Upper lobe of left lung (tissue), 6 donors: ENCODE measurements at regions not wholly inside any gene's neighbourhood (a gene's known extent, or its start where the extent isn't known, plus 50 kb on each side); places are given as distances from the start of the nearest gene placed in this dataset.

Source experiments
- ATAC-seq, 2 donors: fragments of 200-7000 bp; cut with Tn5 transposase; one replicate each; pipeline ENCODE4 v1.9.1; 2022; ENCODE audit warnings: mild to moderate bottlenecking in 2 of 2, moderate library complexity in 2 of 2; ENCODE audit not compliant: low FRiP score in 2 of 2
- DNase-seq, 2 donors: peaks; one replicate each; pipeline ENCODE4 v3.0.0-alpha.2; 2019 to 2020
- H3K27ac ChIP-seq, 4 donors: fragments of 200-600 bp; sonication (generic); one replicate each; pipeline ENCODE4 v1.5.1; 2016 to 2019
- H3K27me3 ChIP-seq, 4 donors: fragments of 200-600 bp; sonication (generic); one replicate each; pipeline ENCODE4 v1.5.1; 2017 to 2019
- H3K36me3 ChIP-seq, 4 donors: fragments of 200-600 bp; sonication (generic); one replicate each; pipeline ENCODE4 v1.5.1; 2016 to 2019
- H3K4me1 ChIP-seq, 4 donors: fragments of 200-600 bp; sonication (generic); one replicate each; pipeline ENCODE4 v1.5.1; 2018 to 2019
- H3K4me3 ChIP-seq, 4 donors: fragments of 200-600 bp; sonication (generic); one replicate each; pipeline ENCODE4 v1.5.1; 2017 to 2019; ENCODE audit warnings: mild to moderate bottlenecking in 2 of 4, moderate library complexity in 1 of 4
- H3K9me3 ChIP-seq, 4 donors: fragments of 200-600 bp; sonication (generic); one replicate each; pipeline ENCODE4 v1.5.1; 2018 to 2019
- CTCF ChIP-seq, 6 experiments: fragments of 450-650 bp in 4 of 6; fragments of 200-600 bp in 2 of 6; sonication (generic) in 2 of 6; IDR thresholded peaks; one replicate each; pipeline ENCODE4 v1.5.1; 2016 to 2019; ENCODE audit warnings: antibody characterized with exemption in 6 of 6
- EP300 ChIP-seq, 4 donors: sonication (generic); formaldehyde crosslinking; IDR thresholded peaks; one replicate each; pipeline ENCODE4 v1.5.1; 2017; ENCODE audit warnings: antibody characterized with exemption in 4 of 4, control low read depth in 2 of 4
- POLR2A ChIP-seq, 4 donors: fragments of 450-650 bp; IDR thresholded peaks; one replicate each; pipeline ENCODE4 v1.5.1; 2016 to 2017; ENCODE audit warnings: antibody characterized with exemption in 4 of 4, mild to moderate bottlenecking in 2 of 4
- POLR2AphosphoS5 ChIP-seq, 2 donors: sonication (generic); formaldehyde crosslinking; IDR thresholded peaks; one replicate each; pipeline ENCODE4 v1.5.1; 2017; ENCODE audit warnings: antibody characterized with exemption in 2 of 2
- WGBS, 2 donors: methylation state at CpG; one replicate each; pipeline ENCODE4 v1.1.5; 2017 to 2018; 5-methylcytosine and 5-hydroxymethylcytosine counted together
- donor health status: DM: no; HTN: no; CAD: no; lungs with moderate emphysema.
- donor health status: DM: no; HTN: yes; CAD: no; lungs with severe emphysema.

DNA sequence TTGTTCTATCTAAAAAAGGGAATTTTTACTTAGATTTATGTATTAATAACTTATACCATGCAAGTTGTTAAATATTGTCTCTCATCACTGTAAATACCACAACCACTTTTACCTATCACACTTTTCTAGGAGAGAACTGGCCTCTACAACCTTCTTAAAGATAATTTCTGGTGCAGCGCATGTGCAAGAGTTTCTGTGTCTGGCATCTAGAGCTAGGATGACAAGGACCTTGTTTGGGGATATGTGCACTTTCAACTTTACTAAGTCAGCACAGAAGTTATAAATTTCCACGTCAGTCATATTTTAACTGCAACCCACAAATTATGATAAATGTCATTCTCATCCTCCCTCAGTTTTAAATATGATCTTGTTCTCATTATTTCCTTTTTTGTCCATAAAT is 156.9 kb upstream of the ADCY1 start:
- no peaks in the 10 kb centered on the region for H3K27me3 ChIP-seq
- H3K27ac ChIP-seq = no peak overlapping the region
- TF ChIP-seq POLR2A (IDR thresholded peaks at IDR 0.05) = no peak
- TF ChIP-seq POLR2AphosphoS5 (IDR thresholded peaks at IDR 0.05) = no peak
- no peak for TF ChIP-seq EP300 (IDR thresholded peaks at IDR 0.05)
- TF ChIP-seq CTCF (IDR thresholded peaks at IDR 0.05) = no peak
- H3K4me3 ChIP-seq = no peak overlapping the region
- ATAC-seq (no peak), DNase-seq (no peak)
- no peaks in the 10 kb centered on the region for H3K9me3 ChIP-seq
- H3K36me3 ChIP-seq = no peaks in the 10 kb centered on the region
- no peaks in the 10 kb centered on the region for H3K4me1 ChIP-seq
- WGBS, 2 donors = 67 to 73% methylated on average over 2 of the region's 2 CpGs

GRCh38 chr7:45417735-45418134 is 156.4 kb upstream of the ADCY1 start:
- no peak overlapping the region for H3K27ac ChIP-seq
- H3K27me3 ChIP-seq = no peaks in the 10 kb centered on the region
- H3K4me1 ChIP-seq = no peaks in the 10 kb centered on the region
- no peak overlapping the region for H3K4me3 ChIP-seq
- DNase-seq (no peak), ATAC-seq (no peak)
- H3K9me3 ChIP-seq = no peaks in the 10 kb centered on the region
- TF ChIP-seq CTCF (IDR thresholded peaks at IDR 0.05) (no peak), POLR2AphosphoS5 (IDR thresholded peaks at IDR 0.05) (no peak), EP300 (IDR thresholded peaks at IDR 0.05) (no peak), POLR2A (IDR thresholded peaks at IDR 0.05) (no peak)
- H3K36me3 ChIP-seq = no peaks in the 10 kb centered on the region
- WGBS, 2 donors = 90 to 91% methylated on average over 3 of the region's 3 CpGs

- Histone ChIP-seq H3K27ac (no peak overlapping the region), H3K36me3 (no peaks in the 10 kb centered on the region), H3K27me3 (no peaks in the 10 kb centered on the region), H3K4me3 (no peak overlapping the region), H3K4me1 (no peaks in the 10 kb centered on the region), H3K9me3 (no peaks in the 10 kb centered on the region)
- no peak for DNase-seq
- TF ChIP-seq CTCF (IDR thresholded peaks at IDR 0.05) (no peak), POLR2AphosphoS5 (IDR thresholded peaks at IDR 0.05) (no peak), POLR2A (IDR thresholded peaks at IDR 0.05) (no peak), EP300 (IDR thresholded peaks at IDR 0.05) (no peak)
- ATAC-seq = no peak
- WGBS, 2 donors = 50 to 55% methylated on average over 3 of the region's 3 CpGs
Observed at GRCh38 chr7:45420843-45421495, 153.2 kb upstream of the ADCY1 start.

DNA sequence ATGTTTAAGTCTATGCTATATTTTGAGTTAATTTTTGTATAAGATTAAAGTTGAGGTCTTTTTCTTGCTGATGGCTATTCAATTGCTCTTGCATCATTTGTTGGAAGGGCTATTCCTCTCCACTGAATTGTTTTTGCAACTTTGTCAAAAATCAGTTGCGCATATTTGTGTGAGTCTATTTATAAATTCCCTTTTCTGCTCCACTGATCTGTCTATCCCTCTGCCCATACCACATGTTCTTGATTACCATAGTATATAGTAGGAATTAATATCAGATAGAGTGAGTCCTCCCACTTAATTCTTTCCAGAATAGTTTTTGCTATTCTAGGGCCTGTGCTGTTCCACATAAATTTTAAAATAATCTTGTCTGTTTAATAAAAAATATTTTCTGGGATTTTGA is 152.4 kb upstream of the ADCY1 start:
- 81 to 88% methylated on average over 1 of the region's 1 CpG for WGBS, 2 donors
- no peaks in the 10 kb centered on the region for H3K27me3 ChIP-seq
- no peak overlapping the region for H3K27ac ChIP-seq
- DNase-seq (no peak), ATAC-seq (no peak)
- H3K4me1 ChIP-seq = no peaks in the 10 kb centered on the region
- H3K9me3 ChIP-seq = no peaks in the 10 kb centered on the region
- no peak for TF ChIP-seq CTCF (IDR thresholded peaks at IDR 0.05)
- no peak for TF ChIP-seq POLR2AphosphoS5 (IDR thresholded peaks at IDR 0.05)
- TF ChIP-seq EP300 (IDR thresholded peaks at IDR 0.05) = no peak
- TF ChIP-seq POLR2A (IDR thresholded peaks at IDR 0.05) = no peak
- no peak overlapping the region for H3K4me3 ChIP-seq
- no peaks in the 10 kb centered on the region for H3K36me3 ChIP-seq

- no peak for TF ChIP-seq POLR2A (IDR thresholded peaks at IDR 0.05)
- no peak for TF ChIP-seq EP300 (IDR thresholded peaks at IDR 0.05)
- TF ChIP-seq CTCF (IDR thresholded peaks at IDR 0.05) = no peak
- TF ChIP-seq POLR2AphosphoS5 (IDR thresholded peaks at IDR 0.05) = no peak
- H3K4me1 ChIP-seq = no peaks in the 10 kb centered on the region
- no peaks in the 10 kb centered on the region for H3K9me3 ChIP-seq
- no peak overlapping the region for H3K27ac ChIP-seq
- DNase-seq (no peak), ATAC-seq (no peak)
- 85 to 91% methylated on average over 8 of the region's 8 CpGs for WGBS, 2 donors
- H3K27me3 ChIP-seq = no peaks in the 10 kb centered on the region
- no peaks in the 10 kb centered on the region for H3K36me3 ChIP-seq
- no peak overlapping the region for H3K4me3 ChIP-seq
Observed at GRCh38 chr7:45430397-45430796, 143.8 kb upstream of the ADCY1 start.
